SK-N-MC (cell line): ENCODE measurements at regions not wholly inside any gene's neighbourhood (a gene's known extent, or its start where the extent isn't known, plus 50 kb on each side); places are given as distances from the start of the nearest gene placed in this dataset.

Experiments used
- EZH2 ChIP-seq: fragments of 200-600 bp; sonication (generic); IDR thresholded peaks from one replicate; pipeline ENCODE4 v1.6.1; 2017; ENCODE audit warnings: antibody characterized with exemption
- POLR2AphosphoS5 ChIP-seq: IDR thresholded peaks from 2 replicates; pipeline ENCODE4 v1.6.1; 2012; ENCODE audit warnings: mild to moderate bottlenecking, low read depth, low read length, borderline replicate concordance

DNA sequence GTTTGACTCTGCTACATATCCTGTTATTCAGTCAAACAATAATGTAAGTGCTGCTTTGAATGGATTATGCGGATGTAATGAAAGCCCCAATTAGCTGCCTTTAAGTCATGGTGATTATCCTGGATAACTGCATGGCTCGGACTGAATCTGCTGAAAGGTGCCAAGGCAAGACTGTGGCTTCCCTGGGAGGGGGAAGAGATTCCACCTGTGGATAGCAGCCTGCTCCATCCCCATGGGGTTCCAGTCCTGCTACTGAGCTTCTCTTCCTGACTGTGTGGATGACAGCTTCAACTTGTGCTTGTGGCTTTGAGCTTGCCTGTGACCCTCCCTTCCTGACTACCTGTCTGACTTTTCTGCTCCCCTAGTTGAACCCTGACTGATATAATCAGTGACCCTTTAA lies 540.0 kb upstream of the GYPC start:
- TF ChIP-seq EZH2 = no peak
- no peak for TF ChIP-seq POLR2AphosphoS5
